GM18498 (cell line): ENCODE measurements at regions not wholly inside any gene's neighbourhood (a gene's known extent, or its start where the extent isn't known, plus 50 kb on each side); places are given as distances from the start of the nearest gene placed in this dataset.
"Not testable (repeated sequence)": the region's sequence is repeated elsewhere in the genome, so short reads cannot be mapped to it uniquely, and the experiment has no call there.

Source experiments
- ATAC-seq: cut with Tn5 transposase; IDR thresholded peaks from one replicate; pipeline ENCODE4 v1.9.1; 2021; ENCODE audit warnings: mild to moderate bottlenecking, moderate library complexity; ENCODE audit not compliant: unreplicated experiment

GRCh38 chr2:215667585-215668377 lies 231.9 kb upstream of the FN1 start:
- no peak for ATAC-seq

GRCh38 chr2:215664847-215665525 lies 229.1 kb upstream of the FN1 start:
- peak; percentile 59 for ATAC-seq

GRCh38 chr2:215662715-215663114 lies 226.8 kb upstream of the FN1 start:
- no peak for ATAC-seq

- no peak for ATAC-seq
These were observed 224.8 kb upstream of the FN1 start for GRCh38 chr2:215660687-215661086.

GRCh38 chr2:215659650-215660049 lies 223.8 kb upstream of the FN1 start:
- ATAC-seq, result no peak

GRCh38 chr2:215658635-215659305 lies 222.9 kb upstream of the FN1 start:
- ATAC-seq, result no peak

- no peak for ATAC-seq
These were observed 222.0 kb upstream of the FN1 start for GRCh38 chr2:215657844-215658243.

- ATAC-seq, result no peak
These were observed 218.4 kb upstream of the FN1 start for GRCh38 chr2:215654148-215654819.

GRCh38 chr2:215653344-215654030 lies 217.6 kb upstream of the FN1 start:
- no peak for ATAC-seq

- no peak for ATAC-seq
These were observed 216.5 kb upstream of the FN1 start for GRCh38 chr2:215652388-215652787.

- no peak for ATAC-seq
These were observed 215.5 kb upstream of the FN1 start for GRCh38 chr2:215651412-215651811.

GRCh38 chr2:215644233-215644897 lies 208.5 kb upstream of the FN1 start:
- no peak for ATAC-seq

- ATAC-seq, result no peak
These were observed 202.8 kb upstream of the FN1 start for GRCh38 chr2:215638687-215639086.

- no peak for ATAC-seq
These were observed 201.8 kb upstream of the FN1 start for GRCh38 chr2:215637651-215638050.

GRCh38 chr2:215636816-215637215 lies 200.9 kb upstream of the FN1 start:
- ATAC-seq, result no peak

GRCh38 chr2:215635788-215636139 lies 199.9 kb upstream of the FN1 start:
- no peak for ATAC-seq

- no peak for ATAC-seq
These were observed 199.4 kb upstream of the FN1 start for GRCh38 chr2:215635071-215635787.

GRCh38 chr2:215633360-215633759 lies 197.5 kb upstream of the FN1 start:
- ATAC-seq, result no peak

- ATAC-seq, result no peak
These were observed 195.8 kb upstream of the FN1 start for GRCh38 chr2:215631696-215632095.

- ATAC-seq, result not testable (repeated sequence)
These were observed 194.9 kb upstream of the FN1 start for GRCh38 chr2:215630796-215631195.
